ENCODE measurements at regions not wholly inside any gene's neighbourhood (a gene's known extent, or its start where the extent isn't known, plus 50 kb on each side); places are given as distances from the start of the nearest gene placed in this dataset.

- no peak for DNase-seq (ENCODE audit: low spot score)
- intact Hi-C loops (cut with DNase I), result no loop called here
Observed at GRCh38 chr5:97377582-97377981, 194.5 kb upstream of the RIOK2 start.

GRCh38 chr5:97383996-97384395 is 200.9 kb upstream of the RIOK2 start:
- intact Hi-C loops (cut with DNase I), result no loop called here
- no peak for DNase-seq (ENCODE audit: low spot score)

GRCh38 chr5:97388794-97389193 is 205.7 kb upstream of the RIOK2 start:
- DNase-seq (ENCODE audit: low spot score), result no peak
- intact Hi-C loops (cut with DNase I), result no loop called here

GRCh38 chr5:97400537-97400936 is 217.5 kb upstream of the RIOK2 start:
- intact Hi-C loops (cut with DNase I), result no loop called here
- no peak for DNase-seq (ENCODE audit: low spot score)

GRCh38 chr5:97405941-97406340 is 222.9 kb upstream of the RIOK2 start:
- DNase-seq (ENCODE audit: low spot score), result no peak
- intact Hi-C loops (cut with DNase I), result no loop called here

GRCh38 chr5:97406946-97407676 is 224.1 kb upstream of the RIOK2 start:
- intact Hi-C loops (cut with DNase I), result no loop called here
- DNase-seq (ENCODE audit: low spot score), result peak; percentile 76

- no peak for DNase-seq (ENCODE audit: low spot score)
- intact Hi-C loops (cut with DNase I), result no loop called here
Observed at GRCh38 chr5:97408331-97408730, 225.3 kb upstream of the RIOK2 start.

- intact Hi-C loops (cut with DNase I), result no loop called here
- DNase-seq (ENCODE audit: low spot score), result no peak
Observed at GRCh38 chr5:97412959-97413358, 229.9 kb upstream of the RIOK2 start.

- DNase-seq (ENCODE audit: low spot score), result no peak
- intact Hi-C loops (cut with DNase I), result no loop called here
Observed at GRCh38 chr5:97417986-97418385, 234.9 kb upstream of the RIOK2 start.

- DNase-seq (ENCODE audit: low spot score), result no peak
- intact Hi-C loops (cut with DNase I), result no loop called here
Observed at GRCh38 chr5:97418462-97418861, 235.4 kb upstream of the RIOK2 start.

- DNase-seq (ENCODE audit: low spot score), result no peak
- intact Hi-C loops (cut with DNase I), result no loop called here
Observed at GRCh38 chr5:97420646-97421045, 237.6 kb upstream of the RIOK2 start.

- intact Hi-C loops (cut with DNase I), result no loop called here
- no peak for DNase-seq (ENCODE audit: low spot score)
Observed at GRCh38 chr5:97422678-97423077, 239.6 kb upstream of the RIOK2 start.

GRCh38 chr5:97425511-97425910 is 242.5 kb upstream of the RIOK2 start:
- no peak for DNase-seq (ENCODE audit: low spot score)
- intact Hi-C loops (cut with DNase I), result no loop called here

- intact Hi-C loops (cut with DNase I), result no loop called here
- DNase-seq (ENCODE audit: low spot score), result no peak
Observed at GRCh38 chr5:97427235-97427634, 244.2 kb upstream of the RIOK2 start.

- DNase-seq (ENCODE audit: low spot score), result no peak
- intact Hi-C loops (cut with DNase I), result no loop called here
Observed at GRCh38 chr5:97434021-97434420, 251.0 kb upstream of the RIOK2 start.

- DNase-seq (ENCODE audit: low spot score), result no peak
- intact Hi-C loops (cut with DNase I), result no loop called here
Observed at GRCh38 chr5:97436405-97436804, 253.4 kb upstream of the RIOK2 start.

- intact Hi-C loops (cut with DNase I), result no loop called here
- DNase-seq (ENCODE audit: low spot score), result no peak
Observed at GRCh38 chr5:97443740-97444139, 260.7 kb upstream of the RIOK2 start.

GRCh38 chr5:97449172-97449571 is 266.1 kb upstream of the RIOK2 start:
- no peak for DNase-seq (ENCODE audit: low spot score)
- intact Hi-C loops (cut with DNase I), result no loop called here

GRCh38 chr5:97452646-97453045 is 269.6 kb upstream of the RIOK2 start:
- intact Hi-C loops (cut with DNase I), result no loop called here

GRCh38 chr5:97453263-97453662 is 270.2 kb upstream of the RIOK2 start:
- intact Hi-C loops (cut with DNase I), result no loop called here
- DNase-seq (ENCODE audit: low spot score), result no peak

More at GRCh38 chr5:97452646-97453045, 269.6 kb upstream of the RIOK2 start:
- DNase-seq (ENCODE audit: low spot score), result no peak

GRCh38 chr5:97454015-97454414 is 271.0 kb upstream of the RIOK2 start:
- DNase-seq (ENCODE audit: low spot score), result no peak
- intact Hi-C loops (cut with DNase I), result no loop called here

GRCh38 chr5:97455996-97456395 is 272.9 kb upstream of the RIOK2 start:
- DNase-seq (ENCODE audit: low spot score), result no peak
- intact Hi-C loops (cut with DNase I), result no loop called here
